Neural cell (in vitro differentiated cells): ENCODE measurements at regions not wholly inside any gene's neighbourhood (a gene's known extent, or its start where the extent isn't known, plus 50 kb on each side); places are given as distances from the start of the nearest gene placed in this dataset.

Experiments
- CTCF ChIP-seq: fragments of 450-650 bp; IDR thresholded peaks from 2 replicates; pipeline ENCODE4 v1.5.1; 2014; ENCODE audit warnings: antibody characterized with exemption, mild to moderate bottlenecking, moderate library complexity; ENCODE audit not compliant: poor library complexity, severe bottlenecking
- EZH2 ChIP-seq: fragments of 200-600, 300-800 bp; shearing (Covaris generic), sonication (generic); IDR thresholded peaks from 2 replicates; pipeline ENCODE4 v1.6.1; 2014; ENCODE audit warnings: antibody characterized with exemption, low read length, borderline replicate concordance, mild to moderate bottlenecking; ENCODE audit not compliant: insufficient read depth, poor library complexity, severe bottlenecking
- POLR2AphosphoS5 ChIP-seq: IDR thresholded peaks from 2 replicates; pipeline ENCODE4 v1.6.1; 2012
- SMC3 ChIP-seq: fragments of 450-650 bp; conservative IDR thresholded peaks from 2 replicates; pipeline ENCODE4 v1.6.1; 2014; ENCODE audit warnings: antibody characterized with exemption, mild to moderate bottlenecking, moderate library complexity; ENCODE audit not compliant: poor library complexity
- TAF1 ChIP-seq: IDR thresholded peaks from 2 replicates; pipeline ENCODE4 v1.6.1; 2012; ENCODE audit warnings: low read depth

- TF ChIP-seq CTCF: no peak
- no peak for TF ChIP-seq EZH2
- TF ChIP-seq POLR2AphosphoS5: no peak
- TF ChIP-seq TAF1: no peak
- TF ChIP-seq SMC3: no peak
Observed at GRCh38 chr5:17146280-17146841, 71.1 kb upstream of the BASP1 start.
